GM19438 (cell line): ENCODE measurements at regions not wholly inside any gene's neighbourhood (a gene's known extent, or its start where the extent isn't known, plus 50 kb on each side); places are given as distances from the start of the nearest gene placed in this dataset.
"Not testable (repeated sequence)": the region's sequence is repeated elsewhere in the genome, so short reads cannot be mapped to it uniquely, and the experiment has no call there.

Source experiments
- ATAC-seq: cut with Tn5 transposase; IDR thresholded peaks from one replicate; pipeline ENCODE4 v1.9.1; 2021; ENCODE audit warnings: low read depth; ENCODE audit not compliant: unreplicated experiment

DNA sequence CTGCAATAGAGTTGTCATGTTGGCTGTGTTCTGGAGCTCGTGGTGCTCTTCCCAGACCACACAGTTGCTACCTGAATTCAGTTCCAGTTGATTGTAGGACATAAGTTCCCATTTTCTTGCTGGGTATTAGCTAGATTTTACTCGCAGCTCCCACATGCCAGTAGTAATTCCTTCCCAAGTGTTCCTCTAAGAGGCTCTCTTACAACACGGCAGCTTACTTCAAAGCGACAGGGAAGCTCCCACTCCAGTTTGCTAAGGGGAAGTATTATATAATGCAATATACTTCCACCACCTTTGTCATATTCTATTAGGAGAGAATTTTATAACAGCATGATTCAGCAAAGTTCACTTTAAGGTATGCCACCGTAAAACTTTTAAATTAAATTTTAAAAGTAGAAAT, 623.0 kb downstream of the SLCO4C1 start:
- ATAC-seq, result no peak

DNA sequence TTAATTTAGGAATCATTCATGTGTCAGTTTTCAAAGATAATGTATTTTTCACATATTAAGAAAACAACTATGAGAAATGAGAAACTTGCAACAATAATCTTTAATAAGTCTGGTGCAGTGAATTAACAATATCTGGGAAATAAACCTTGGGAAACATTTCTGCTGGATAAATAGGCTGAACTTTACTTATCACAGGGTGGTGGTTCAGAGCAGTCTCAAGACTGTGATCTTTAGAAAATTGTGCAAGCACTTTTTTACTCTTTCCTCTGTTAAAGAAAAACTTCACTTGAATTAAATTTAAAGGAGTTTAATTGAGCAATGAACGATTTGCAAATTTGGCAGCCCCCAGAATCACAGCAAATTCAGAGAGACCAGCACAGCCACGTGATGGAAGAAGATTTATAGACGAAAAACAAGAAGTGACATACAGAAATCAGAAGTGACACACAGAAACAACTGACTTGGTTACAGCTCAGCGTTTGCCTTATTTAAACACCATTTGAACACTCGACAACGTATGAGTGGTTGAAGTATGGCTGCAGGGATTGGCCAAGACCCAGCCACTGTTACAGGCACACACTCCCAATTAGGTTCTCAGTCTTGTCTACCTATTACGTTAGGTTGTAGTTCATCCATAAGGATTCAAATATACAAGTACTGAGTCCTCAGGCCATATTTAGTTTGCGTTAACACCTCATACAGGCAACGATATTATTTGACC, 631.9 kb downstream of the SLCO4C1 start:
- no peak for ATAC-seq

DNA sequence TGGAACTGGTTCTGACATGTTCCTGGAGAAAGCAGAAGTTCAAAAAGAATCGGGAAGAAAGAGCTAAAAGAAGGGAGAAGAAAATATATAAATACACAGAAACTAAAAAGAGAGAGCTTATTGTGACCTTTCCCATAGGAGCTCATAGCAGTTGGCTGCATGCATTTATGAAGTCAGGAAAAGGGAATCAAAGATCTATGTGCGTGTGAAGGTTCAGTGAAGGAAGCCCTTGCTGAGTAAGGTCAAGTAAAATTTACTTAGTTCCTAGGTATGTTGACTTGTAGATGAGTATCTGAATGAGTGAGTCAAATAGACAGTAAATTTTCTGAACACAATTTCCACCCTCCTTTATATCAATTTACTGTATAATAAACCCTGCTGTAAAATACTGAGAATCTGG, 632.5 kb downstream of the SLCO4C1 start:
- no peak for ATAC-seq

DNA sequence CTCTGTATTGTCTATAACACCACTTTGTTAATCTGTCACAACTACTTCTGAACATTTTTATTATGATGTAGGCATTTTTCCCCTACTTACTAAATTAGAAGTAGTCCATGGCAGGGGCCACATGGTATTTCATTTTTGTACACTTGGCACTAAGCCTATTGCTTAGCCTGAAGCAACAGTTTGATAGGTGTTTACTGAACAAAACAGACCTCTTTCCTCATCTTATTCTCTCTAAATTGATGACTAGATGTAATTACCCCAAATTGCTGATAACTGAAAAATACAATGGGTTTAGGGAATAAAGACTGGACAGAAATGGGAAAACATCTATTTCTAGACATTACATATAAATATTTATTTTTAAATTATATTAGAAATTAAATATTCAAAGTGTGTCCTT, 633.8 kb downstream of the SLCO4C1 start:
- no peak for ATAC-seq

DNA sequence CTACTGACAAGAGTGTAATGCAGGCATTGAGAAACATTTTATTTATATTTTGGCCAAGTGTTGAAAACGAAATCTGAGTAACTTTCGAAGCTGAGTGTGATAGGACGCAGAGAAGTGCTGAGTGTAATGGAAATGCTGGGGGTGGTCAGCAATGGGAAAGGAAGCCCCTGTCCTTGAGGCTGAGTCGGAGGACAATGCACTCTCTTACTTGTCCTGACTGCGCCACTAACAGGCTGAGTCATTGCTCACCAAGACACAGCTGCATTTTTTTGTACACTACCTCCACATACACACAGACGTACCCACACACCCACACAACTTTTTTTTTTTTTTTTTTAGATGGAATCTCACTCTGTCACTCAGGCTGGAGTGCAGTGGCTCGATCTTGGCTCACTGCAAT, 637.7 kb downstream of the SLCO4C1 start:
- no peak for ATAC-seq

DNA sequence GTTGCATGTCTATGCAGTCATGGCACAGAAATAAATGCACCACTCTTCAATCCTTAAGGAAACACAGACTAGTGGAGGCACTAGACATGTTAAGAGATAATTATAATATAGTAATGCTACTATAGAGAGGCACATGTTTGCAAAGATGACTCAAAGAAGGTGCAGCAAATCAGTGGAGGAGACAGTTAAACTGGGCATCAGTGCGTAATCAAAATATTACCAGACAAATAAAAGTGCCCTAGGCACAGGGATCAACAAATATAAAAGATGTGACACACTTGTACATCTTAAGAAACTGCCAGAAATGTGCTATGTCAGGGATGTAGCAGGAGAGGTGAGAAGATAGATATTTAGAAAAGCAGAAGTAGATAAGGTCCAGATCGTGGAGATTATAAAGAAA, 642.1 kb downstream of the SLCO4C1 start:
- no peak for ATAC-seq

DNA sequence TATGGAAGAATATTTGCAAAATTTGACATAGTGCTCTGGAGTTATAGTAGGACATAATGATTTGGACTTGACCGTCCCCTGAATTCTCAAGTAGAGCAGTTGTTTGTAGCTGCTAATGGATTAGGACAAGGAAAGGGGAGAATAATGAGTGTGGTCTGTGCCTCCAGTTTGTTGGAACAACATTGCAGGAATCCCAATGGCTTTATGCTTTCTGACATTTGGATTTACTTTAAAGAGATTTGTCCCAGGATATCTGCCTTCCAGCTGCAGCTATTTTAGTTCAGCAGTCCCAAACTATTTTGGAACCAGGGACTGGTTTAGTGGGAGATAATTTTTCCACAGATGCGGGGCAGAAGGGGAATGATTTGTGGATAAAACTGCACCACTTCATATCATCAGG, 648.2 kb downstream of the SLCO4C1 start:
- no peak for ATAC-seq

DNA sequence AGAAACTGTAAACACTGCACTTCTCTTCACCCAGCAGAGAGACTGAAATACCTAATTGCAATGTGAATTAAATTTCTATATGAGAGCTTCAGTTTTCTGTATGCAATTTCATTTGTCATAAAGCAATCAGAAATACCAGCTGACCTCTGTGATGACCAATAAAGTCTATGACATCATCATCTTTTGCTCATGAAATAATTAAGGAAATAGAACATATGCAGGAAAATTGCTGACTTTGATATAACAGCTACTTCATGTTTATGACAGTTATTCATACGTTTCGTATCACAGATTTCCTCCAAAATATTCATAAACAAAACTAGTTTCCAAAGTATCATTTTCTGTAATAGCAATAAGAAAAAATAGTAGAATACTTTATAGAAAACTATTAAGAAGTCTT, 652.3 kb downstream of the SLCO4C1 start:
- no peak for ATAC-seq

DNA sequence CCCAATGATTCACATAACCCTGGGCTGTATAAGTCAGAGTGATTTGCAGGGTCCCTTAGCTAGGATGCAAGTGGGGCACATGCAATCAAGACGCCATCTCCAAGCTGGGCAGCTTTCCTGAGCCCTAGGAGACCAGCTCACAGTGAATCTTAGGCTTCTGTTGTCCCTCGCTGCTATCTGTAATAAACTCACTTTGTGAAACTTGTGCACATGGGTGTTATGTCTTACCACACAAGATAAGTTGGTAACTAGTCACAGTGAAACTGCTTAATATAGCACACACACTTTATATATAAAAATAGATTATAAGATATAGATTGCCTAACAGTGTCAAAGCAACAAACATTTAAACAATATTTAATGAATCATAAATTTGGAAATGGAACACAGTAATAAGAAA, 658.5 kb downstream of the SLCO4C1 start:
- ATAC-seq, result no peak

DNA sequence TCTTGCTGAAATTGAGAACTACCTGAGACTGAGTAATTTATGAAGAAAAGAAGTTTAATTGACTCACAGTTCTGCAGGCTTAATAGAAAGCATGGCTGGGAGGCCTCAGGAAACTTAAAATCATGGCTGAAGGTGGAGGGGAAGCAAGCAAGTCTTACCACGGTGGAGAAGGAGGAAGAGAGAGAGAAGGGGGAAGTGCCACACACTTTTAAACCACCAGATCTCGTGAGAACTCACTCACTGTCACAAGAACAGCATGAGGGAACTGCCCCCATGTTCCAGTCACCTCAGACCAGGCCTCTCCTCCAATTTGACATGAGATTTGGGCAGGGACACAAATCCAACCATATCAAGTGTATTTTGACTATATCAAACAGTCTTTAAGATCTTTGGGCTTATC, 668.3 kb downstream of the SLCO4C1 start:
- ATAC-seq, result not testable (repeated sequence)

DNA sequence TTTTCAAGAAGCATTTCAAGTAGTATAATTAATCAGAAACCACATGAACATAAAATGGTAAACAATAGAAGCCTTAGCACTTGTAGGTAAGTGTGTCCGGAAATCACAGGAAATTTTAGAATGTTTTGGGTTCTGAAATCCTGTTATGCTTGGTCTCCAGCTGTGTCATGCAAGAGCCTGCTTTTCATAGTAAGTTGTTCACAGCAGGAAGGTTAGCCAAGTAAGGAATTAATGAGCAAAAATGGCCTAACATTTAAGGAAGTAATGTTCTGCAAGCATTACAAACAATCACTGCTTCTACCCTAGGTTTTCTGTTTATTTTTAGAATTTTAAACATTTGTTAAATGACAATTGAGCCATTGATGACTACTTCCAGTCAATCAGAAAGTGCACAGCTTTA, 669.5 kb downstream of the SLCO4C1 start:
- no peak for ATAC-seq

DNA sequence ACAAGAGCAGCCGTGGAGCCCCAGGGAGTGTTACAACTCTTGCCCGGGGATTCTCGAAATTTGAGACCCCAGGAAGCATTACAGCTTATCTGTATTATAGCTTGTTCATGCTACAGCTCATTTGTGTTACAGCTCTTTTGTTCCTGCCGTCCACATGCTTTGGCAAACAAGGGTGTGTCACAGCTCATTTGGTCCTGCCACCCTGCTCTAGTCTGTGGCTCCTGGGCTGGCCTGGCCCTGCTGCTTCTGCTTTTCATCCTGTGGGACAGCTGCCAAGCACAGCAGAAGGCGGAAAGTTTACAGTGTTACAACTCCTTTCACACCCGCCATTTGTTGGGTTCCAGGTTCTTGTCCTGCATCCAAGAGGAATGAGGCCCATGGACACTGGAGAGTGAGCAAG, 685.0 kb downstream of the SLCO4C1 start:
- no peak for ATAC-seq

DNA sequence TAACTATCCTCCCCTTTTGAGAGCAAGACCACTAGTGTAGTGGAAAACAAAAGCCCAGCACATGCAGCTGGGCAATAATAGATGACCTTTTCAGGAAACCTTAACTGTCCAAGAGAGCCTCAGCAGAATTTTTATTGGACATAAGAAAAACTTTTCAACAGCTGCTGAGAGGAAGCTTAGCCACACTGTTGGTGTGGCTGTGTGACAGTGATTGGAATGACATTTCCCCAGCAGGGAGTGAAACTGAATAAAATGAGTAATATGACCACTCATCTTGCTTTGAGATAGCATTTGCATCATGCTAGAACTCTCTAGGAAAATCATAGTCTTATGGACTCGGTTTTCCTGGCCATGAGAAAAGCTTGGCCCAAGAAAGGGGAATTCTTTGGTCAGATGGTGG, 687.8 kb downstream of the SLCO4C1 start:
- no peak for ATAC-seq

DNA sequence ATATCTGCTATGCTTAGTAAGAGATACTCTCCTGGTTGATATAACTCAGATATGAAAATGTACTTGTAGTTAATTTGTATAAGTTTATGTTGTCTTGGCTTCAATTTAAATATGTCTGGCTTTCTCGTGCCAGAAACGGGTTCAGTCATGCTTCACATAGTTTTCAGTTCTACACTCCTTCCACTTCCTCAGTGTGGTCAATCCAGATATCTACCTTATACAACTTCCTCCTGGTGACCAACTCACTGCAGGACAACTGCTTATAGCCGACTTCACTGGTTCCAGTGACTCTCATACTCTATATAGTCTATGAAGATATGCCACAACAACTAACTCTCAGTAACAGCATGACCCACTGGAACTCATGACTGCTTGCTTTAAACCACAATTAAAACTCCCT, 690.4 kb downstream of the SLCO4C1 start:
- ATAC-seq, result peak; percentile 68

DNA sequence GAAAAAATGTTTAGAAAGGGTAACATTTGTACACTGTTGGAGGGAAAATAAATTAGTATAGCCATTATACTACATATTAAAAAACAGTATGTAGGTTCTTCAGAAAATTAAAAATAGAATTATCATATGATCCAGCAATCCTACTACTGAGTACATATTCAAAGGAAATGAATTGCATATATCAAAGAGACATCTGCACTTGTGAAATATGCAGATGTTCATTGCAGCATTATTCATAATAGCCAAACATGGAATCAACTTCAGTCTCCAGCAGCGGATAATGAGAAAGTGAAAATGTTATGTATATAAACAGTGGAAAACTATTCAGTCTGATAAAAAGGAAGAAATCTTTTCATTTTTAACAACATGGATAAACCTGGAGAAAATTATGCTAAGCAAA, 695.5 kb downstream of the SLCO4C1 start:
- ATAC-seq, result no peak

DNA sequence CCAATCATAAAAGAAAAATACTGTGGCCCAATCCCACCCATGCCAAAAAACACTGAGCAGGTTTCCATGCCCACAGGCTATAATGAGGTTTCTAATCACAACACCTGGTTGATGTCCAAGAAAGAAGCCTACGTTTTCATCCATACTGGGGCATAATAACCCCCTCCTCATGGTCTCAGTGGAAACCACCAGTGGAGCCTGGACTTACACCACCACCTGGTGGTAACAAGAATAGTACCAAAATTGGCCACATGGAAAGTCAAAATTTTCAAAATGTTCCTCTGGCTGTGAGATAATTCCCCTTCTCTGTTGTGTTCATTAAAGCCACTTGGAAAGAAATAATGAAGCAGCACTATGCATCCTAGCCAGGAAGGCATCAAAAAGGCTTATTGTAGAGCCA, 687.3 kb upstream of the ST8SIA4 start:
- ATAC-seq, result no peak

DNA sequence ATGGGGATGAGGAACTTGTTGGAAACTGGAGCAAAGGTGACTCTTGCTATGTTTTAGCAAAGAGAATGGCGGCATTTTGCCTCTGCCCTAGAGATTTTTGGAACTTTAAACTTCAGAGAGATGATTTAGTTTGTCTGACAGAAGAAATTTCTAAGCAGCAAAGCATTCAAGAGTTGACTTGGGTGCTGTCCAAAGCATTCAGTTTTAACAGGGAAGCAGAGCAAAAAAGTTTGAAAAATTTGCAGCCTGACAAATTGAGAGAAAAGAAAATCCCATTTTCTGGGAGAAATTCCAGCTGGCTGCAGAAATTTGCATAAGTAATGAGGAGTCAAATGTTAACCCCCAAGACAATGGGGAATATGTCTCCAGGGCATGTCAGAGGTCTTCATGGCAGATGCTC, 682.3 kb upstream of the ST8SIA4 start:
- ATAC-seq, result no peak

DNA sequence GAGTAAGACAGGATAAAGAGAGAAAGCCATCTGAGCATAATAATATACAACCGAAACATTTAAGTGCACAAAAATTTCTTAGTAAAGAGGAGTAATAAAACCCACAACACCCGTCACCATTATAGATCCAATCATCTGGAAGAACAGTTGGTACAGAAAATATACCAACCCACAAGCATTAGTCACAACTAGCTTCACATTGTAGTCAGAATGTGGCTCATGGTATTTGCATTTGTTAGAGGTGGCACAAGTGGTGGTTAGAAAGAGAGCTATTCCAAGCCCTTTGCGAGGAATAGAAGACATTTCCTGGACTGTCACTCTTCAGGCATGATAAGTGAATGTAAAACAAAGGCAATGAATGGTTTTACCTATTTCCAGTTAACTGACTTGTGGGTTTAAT, 677.5 kb upstream of the ST8SIA4 start:
- no peak for ATAC-seq

DNA sequence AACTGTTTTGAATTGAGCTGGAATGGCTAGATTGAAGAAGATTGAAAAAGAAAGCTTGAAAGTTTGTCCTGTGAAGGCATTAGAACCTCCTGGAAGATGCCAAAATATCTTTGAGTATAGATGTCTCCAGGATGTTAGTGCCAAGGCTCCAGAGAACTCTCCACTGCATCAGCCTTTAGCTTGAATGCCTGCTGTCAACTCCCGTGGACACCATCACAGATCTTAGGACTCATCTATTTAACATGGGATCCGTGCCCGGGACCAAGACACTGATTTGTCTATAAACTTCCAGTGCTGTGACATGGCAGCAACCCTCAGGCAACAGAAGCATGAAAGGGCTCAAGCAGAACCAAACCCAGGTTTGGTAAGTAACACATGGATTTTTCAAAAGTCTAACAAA, 670.9 kb upstream of the ST8SIA4 start:
- ATAC-seq, result no peak

DNA sequence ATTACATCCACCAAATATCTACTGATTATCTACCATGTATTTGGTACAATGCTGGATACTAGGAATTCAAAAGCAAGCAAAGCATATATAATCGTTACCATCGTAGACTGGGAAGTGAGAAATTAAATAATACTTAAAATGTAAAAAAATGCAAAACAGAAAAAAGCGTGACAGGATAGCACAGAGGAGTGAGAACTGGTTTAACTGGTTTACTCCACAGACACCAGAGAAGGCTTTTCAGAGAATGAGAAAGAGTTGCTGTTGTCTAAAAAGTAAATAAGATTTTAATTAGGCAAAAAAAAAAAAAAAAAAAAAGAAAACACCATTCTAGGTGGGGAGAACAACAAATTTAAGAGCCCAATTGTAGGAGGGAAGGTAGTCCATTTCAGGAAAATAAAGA, 657.9 kb upstream of the ST8SIA4 start:
- ATAC-seq, result no peak

DNA sequence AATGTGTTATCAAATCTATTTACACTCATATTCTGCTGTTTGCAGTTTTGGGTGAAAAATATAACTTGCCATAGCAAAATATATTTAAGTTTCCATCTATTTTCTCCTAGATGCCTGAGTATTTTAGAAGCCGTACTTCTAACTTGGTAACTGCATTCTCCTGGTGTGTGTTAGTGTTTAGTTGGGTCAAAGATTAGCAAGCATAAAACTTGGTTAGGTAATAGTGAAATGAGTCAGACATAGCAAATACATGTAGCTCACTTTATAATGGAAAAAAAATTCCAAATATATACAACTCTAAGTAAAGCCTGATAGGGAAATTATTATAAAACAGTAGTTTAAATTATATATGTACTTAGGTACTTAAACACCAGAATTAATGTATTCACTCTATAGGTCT, 640.7 kb upstream of the ST8SIA4 start:
- ATAC-seq, result no peak

DNA sequence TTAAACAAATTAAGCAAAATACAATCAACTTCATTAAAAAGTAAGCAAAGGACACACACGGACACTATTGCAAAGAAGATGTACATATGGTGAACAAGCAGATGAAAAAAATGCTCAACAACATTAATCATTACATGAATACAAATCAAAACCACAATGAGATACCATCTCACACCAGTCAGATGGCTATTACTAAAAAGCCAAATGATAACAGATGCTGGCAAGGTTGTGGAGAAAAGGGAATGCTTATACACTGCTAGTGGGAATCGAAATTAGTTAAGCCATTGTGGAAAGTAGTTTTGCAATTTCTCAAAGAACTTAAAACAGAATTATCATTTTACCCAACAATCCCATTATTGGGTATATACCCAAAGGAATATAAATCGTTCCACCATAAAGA, 636.2 kb upstream of the ST8SIA4 start:
- no peak for ATAC-seq

DNA sequence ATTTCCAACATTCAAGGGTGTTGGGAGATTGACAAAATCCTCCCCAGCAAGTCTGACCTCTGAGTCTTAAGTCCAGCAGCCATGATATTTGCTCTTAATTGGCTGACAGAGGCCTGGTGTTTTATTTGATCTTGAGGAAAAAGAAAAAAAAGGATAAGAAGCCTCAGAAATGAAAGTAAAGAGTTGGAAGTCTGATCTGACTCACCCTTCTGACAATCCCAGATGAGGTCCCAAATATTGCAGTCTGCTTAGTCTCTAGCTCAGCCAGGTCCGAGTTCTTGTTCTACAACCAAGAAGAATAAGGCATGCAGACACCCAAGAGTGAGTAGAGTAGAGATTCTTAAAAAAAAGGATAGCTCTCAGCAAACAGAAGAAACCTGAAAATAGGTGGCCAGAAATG, 632.5 kb upstream of the ST8SIA4 start:
- no peak for ATAC-seq
